PC-9 (cell line): ENCODE measurements at regions not wholly inside any gene's neighbourhood (a gene's known extent, or its start where the extent isn't known, plus 50 kb on each side); places are given as distances from the start of the nearest gene placed in this dataset.

Experiments
- BruUV-seq: library from RNA; stranded (reverse); fragments of 400-500 nt; replicated peaks from 2 replicates; lab custom pipeline; 2021; lab: Mats Ljungman, UMichigan
- CTCF ChIA-PET: fragments of 300-600 bp; sonication (Branson Sonifier 250); formaldehyde crosslinking; loops from one replicate; lab custom pipeline; 2022; ENCODE audit warnings: antibody characterized with exemption; lab: Charles Lee
- POLR2A ChIA-PET: fragments of 300-600 bp; sonication (Branson Sonifier 250); formaldehyde crosslinking; loops from one replicate; lab custom pipeline; 2022; ENCODE audit warnings: antibody characterized with exemption; ENCODE audit not compliant: unreplicated experiment; lab: Charles Lee
- DNase-seq, 2 experiments: peaks; one replicate each; pipeline versions ENCODE4 v3.0.0 to v3.0.0-alpha.2; 2015 to 2022; ENCODE audit warnings: mixed read lengths in 1 of 2
- H2AFZ ChIP-seq: fragments of 200-600 bp; sonication (generic); 2 replicates; pipeline ENCODE4 v1.8.1; 2017; ENCODE audit warnings: antibody characterized with exemption
- H3F3A ChIP-seq: fragments of 200-600 bp; sonication (generic); 2 replicates; pipeline ENCODE4 v1.8.1; 2017; ENCODE audit warnings: antibody characterized with exemption, mild to moderate bottlenecking, low read depth; ENCODE audit not compliant: insufficient read depth
- H3K27ac ChIP-seq: fragments of 200-600 bp; sonication (generic); 2 replicates; pipeline ENCODE4 v1.6.1; 2016; ENCODE audit warnings: mixed run types
- H3K27me3 ChIP-seq: fragments of 200-600 bp; sonication (generic); 2 replicates; pipeline ENCODE4 v1.6.1; 2016; ENCODE audit warnings: low read depth, mixed run types; ENCODE audit not compliant: insufficient read depth
- H3K36me3 ChIP-seq: fragments of 200-600 bp; sonication (generic); 2 replicates; pipeline ENCODE4 v1.6.1; 2016; ENCODE audit warnings: low read depth, mixed run types
- H3K4me1 ChIP-seq: fragments of 200-600 bp; sonication (generic); replicated peaks from 2 replicates; pipeline ENCODE4 v1.6.1; 2016; ENCODE audit warnings: mixed run types; ENCODE audit not compliant: insufficient read depth
- H3K4me2 ChIP-seq: fragments of 200-600 bp; sonication (generic); 2 replicates; pipeline ENCODE4 v1.6.1; 2017; ENCODE audit warnings: mixed run types
- H3K4me3 ChIP-seq: fragments of 200-600 bp; sonication (generic); 2 replicates; pipeline ENCODE4 v1.6.1; 2016; ENCODE audit warnings: mixed run types
- H3K79me2 ChIP-seq: fragments of 200-600 bp; sonication (generic); 2 replicates; pipeline ENCODE4 v1.6.1; 2017; ENCODE audit warnings: low read depth, mixed run types
- H3K9me2 ChIP-seq: fragments of 200-600 bp; sonication (generic); 2 replicates; pipeline ENCODE4 v1.8.1; 2017; ENCODE audit warnings: mild to moderate bottlenecking; ENCODE audit not compliant: insufficient read depth
- H3K9me3 ChIP-seq: fragments of 200-600 bp; sonication (generic); 2 replicates; pipeline ENCODE4 v1.8.1; 2016; ENCODE audit warnings: low read depth; ENCODE audit not compliant: insufficient read depth
- H4K20me1 ChIP-seq: fragments of 200-600 bp; sonication (generic); 2 replicates; pipeline ENCODE4 v1.8.1; 2017; ENCODE audit not compliant: insufficient read depth
- EZH2 ChIP-seq: fragments of 200-600 bp; sonication (generic); IDR thresholded peaks from 2 replicates; pipeline ENCODE4 v1.8.0; 2017; ENCODE audit warnings: antibody characterized with exemption, low read depth
- intact Hi-C: fragments of 100-400 bp; cut with micrococcal nuclease; formaldehyde crosslinking; loops from one replicate; pipeline ENCODE4 v1.10.0; 2022; ENCODE audit not compliant: unreplicated experiment
- TF ChIP-seq, protein P1 (sequence below): fragments of 200-600 bp; sonication (generic); conservative IDR thresholded peaks from 2 replicates; pipeline ENCODE4 v1.6.1; 2017; ENCODE audit warnings: mixed run types, antibody characterized with exemption, mild to moderate bottlenecking, moderate library complexity

DNA sequence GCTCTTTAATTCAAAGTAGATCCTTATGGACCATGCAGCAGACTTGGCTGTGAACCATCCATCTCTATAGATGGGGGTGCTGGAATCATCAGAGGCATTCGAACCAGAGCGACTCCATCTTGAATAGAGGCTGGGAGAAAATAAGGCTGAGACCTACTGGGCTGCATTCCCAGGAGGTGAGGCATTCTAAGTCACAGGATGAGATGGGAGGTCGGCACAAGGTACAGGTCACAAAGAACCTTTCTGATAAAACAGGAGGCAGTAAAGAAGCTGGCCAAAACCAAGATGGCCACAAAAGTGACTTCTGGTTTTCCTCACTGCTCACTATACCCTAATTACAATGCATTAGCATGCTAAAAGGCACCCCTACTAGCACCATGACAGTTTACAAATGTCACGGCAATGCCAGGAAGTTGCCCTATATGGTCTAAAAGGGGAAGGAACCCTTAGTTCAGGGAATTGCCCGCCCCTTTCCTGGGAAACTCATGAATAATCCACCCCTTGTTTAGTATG is 89.2 kb upstream of the BRD7 start:
- peaks cover 41% of the 10 kb centered on the region for H3K4me1 ChIP-seq
- H3K27me3 ChIP-seq, result no peaks in the 10 kb centered on the region
- intact Hi-C loops, result loop anchor here (1.0 kb wide), 1 partner anchor 62 kb away; no protein-coding TSS in a partner anchor
- H3K9me2 ChIP-seq, result no peaks in the 10 kb centered on the region
- peak overlapping the region; percentile 25 for H2AFZ ChIP-seq
- H3K36me3 ChIP-seq, result no peaks in the 10 kb centered on the region
- CTCF ChIA-PET, result no interaction called here
- DNase-seq, result peak in 1 of 2 experiments; percentile 70
- TF ChIP-seq EZH2, result no peak
- TF ChIP-seq, protein P1, sequence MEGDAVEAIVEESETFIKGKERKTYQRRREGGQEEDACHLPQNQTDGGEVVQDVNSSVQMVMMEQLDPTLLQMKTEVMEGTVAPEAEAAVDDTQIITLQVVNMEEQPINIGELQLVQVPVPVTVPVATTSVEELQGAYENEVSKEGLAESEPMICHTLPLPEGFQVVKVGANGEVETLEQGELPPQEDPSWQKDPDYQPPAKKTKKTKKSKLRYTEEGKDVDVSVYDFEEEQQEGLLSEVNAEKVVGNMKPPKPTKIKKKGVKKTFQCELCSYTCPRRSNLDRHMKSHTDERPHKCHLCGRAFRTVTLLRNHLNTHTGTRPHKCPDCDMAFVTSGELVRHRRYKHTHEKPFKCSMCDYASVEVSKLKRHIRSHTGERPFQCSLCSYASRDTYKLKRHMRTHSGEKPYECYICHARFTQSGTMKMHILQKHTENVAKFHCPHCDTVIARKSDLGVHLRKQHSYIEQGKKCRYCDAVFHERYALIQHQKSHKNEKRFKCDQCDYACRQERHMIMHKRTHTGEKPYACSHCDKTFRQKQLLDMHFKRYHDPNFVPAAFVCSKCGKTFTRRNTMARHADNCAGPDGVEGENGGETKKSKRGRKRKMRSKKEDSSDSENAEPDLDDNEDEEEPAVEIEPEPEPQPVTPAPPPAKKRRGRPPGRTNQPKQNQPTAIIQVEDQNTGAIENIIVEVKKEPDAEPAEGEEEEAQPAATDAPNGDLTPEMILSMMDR, result no peak
- no peaks in the 10 kb centered on the region for H4K20me1 ChIP-seq
- peaks cover 23% of the 10 kb centered on the region for H3F3A ChIP-seq
- BruUV-seq, result no TSS peak
- POLR2A ChIA-PET, result interaction anchor here (0.5 kb wide), 1 partner anchor 39 kb away, joined by 6 read pairs; no protein-coding TSS in a partner anchor
- H3K79me2 ChIP-seq, result no peaks in the 10 kb centered on the region
- peak overlapping the region; percentile 38 for H3K4me2 ChIP-seq
- H3K4me3 ChIP-seq, result no peak overlapping the region
- H3K27ac ChIP-seq, result peak overlapping the region; percentile 82
- H3K9me3 ChIP-seq, result no peaks in the 10 kb centered on the region

DNA sequence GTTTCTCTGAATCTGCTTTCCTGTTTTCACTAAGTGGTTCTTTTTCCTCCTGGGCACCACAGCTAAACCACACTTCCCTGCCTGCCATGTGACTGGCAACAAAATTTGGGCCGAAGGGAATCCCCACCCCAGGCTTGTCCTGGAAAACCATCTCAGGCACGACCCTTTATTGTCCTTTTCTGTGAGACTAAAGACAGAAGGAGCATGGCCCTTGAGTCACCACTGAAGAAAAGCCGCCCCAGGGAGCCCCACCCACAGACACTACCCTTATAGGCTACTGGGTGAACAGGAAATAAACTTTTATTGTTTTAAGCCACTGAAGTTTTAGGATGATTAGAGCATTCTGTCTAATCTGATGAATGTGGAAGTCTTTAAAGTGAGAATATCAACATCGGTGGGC is 88.6 kb upstream of the BRD7 start:
- H3K4me1 ChIP-seq, result peaks cover 39% of the 10 kb centered on the region
- no peak overlapping the region for H2AFZ ChIP-seq
- DNase-seq, result peak; percentile 64 to 88
- no peaks in the 10 kb centered on the region for H3K9me3 ChIP-seq
- no peak overlapping the region for H3K4me3 ChIP-seq
- no peaks in the 10 kb centered on the region for H4K20me1 ChIP-seq
- CTCF ChIA-PET, result interaction anchor here (0.6 to 0.7 kb wide), 2 partner anchors 9 to 89 kb away, joined by 3 to 14 read pairs; partner anchors contain the start of gene BRD7
- no TSS peak for BruUV-seq
- no peaks in the 10 kb centered on the region for H3K79me2 ChIP-seq
- POLR2A ChIA-PET, result interaction anchor here (0.5 kb wide), 1 partner anchor 39 kb away, joined by 6 read pairs; no protein-coding TSS in a partner anchor
- H3K36me3 ChIP-seq, result no peaks in the 10 kb centered on the region
- H3K4me2 ChIP-seq, result peak overlapping the region; percentile 38
- peaks cover 23% of the 10 kb centered on the region for H3F3A ChIP-seq
- no peaks in the 10 kb centered on the region for H3K27me3 ChIP-seq
- intact Hi-C loops, result loop anchor here (1.0 kb wide), 1 partner anchor 61 kb away; no protein-coding TSS in a partner anchor
- TF ChIP-seq EZH2, result no peak
- TF ChIP-seq, protein P1, result no peak
- peak overlapping the region; percentile 82 for H3K27ac ChIP-seq
- H3K9me2 ChIP-seq, result no peaks in the 10 kb centered on the region

DNA sequence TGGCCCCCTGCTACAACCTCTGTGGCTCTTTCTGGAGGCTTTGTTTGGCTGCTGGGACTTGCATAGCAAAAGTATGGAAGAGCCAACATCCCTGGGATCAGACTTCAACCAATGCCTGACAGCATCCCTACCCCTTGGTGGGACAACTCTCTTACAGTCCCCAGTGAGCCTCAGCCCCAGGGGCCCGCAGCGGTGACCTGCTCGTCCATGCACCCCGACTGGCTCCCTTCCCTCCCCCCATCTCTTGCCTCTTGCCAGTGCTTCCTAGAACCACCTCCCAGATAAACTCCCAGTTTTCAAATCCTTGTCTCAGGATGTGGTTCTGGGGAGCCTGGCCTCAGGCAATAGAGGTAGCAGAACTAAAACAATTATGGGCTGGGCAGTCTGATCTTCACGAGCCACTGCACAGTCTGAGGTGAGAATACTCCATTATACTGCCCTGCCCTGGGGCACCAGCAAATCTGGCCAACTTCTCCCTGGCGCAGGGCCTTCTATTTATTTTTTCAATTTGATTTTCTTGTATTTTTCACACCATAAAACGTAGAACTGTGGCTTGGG is 86.6 kb upstream of the BRD7 start:
- intact Hi-C loops, result no loop called here
- POLR2A ChIA-PET, result no interaction called here
- no TSS peak for BruUV-seq

More for the DNA sequence above, 86.6 kb upstream of the BRD7 start:
- CTCF ChIA-PET, result interaction anchor here (0.6 kb wide), 1 partner anchor 215 kb away, joined by 3 read pairs; no protein-coding TSS in a partner anchor
- H3K4me2 ChIP-seq, result no peak overlapping the region
- H4K20me1 ChIP-seq, result no peaks in the 10 kb centered on the region
- DNase-seq, result no peak
- no peaks in the 10 kb centered on the region for H3K9me3 ChIP-seq
- H3K27ac ChIP-seq, result no peak overlapping the region
- no peak for TF ChIP-seq EZH2
- TF ChIP-seq, protein P1, result no peak
- H3K36me3 ChIP-seq, result no peaks in the 10 kb centered on the region
- H3F3A ChIP-seq, result peaks cover 23% of the 10 kb centered on the region
- no peaks in the 10 kb centered on the region for H3K79me2 ChIP-seq
- no peaks in the 10 kb centered on the region for H3K27me3 ChIP-seq
- H3K4me1 ChIP-seq, result peaks cover 37% of the 10 kb centered on the region
- H3K4me3 ChIP-seq, result no peak overlapping the region
- no peak overlapping the region for H2AFZ ChIP-seq
- no peaks in the 10 kb centered on the region for H3K9me2 ChIP-seq
